ENCODE measurements at regions not wholly inside any gene's neighbourhood (a gene's known extent, or its start where the extent isn't known, plus 50 kb on each side); places are given as distances from the start of the nearest gene placed in this dataset.
"Not testable (repeated sequence)": the region's sequence is repeated elsewhere in the genome, so short reads cannot be mapped to it uniquely, and the experiment has no call there.

DNA sequence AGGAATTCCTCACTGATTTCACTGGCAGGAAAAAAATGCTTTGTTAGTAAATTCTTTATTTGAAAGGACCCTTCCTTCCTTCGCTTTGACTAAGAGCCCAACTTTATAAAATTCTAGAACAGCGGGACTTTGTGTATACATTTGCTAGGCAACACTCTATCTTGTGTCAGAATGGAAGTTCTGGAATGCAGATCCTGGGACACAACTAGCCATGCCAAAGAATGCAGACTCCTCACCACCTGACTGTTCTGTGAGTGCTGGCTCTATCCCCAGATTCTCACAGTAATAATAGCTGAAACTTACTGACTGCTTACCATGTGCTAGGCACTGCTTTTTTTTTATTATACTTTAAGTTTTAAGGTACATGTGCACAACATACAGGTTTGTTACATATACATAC, 73.3 kb upstream of the ZDHHC15 start:
- Histone ChIP-seq H3K4me3 (no peak overlapping the region), H3K27ac (no peak overlapping the region), H3K4me1 (no peaks in the 10 kb centered on the region), H3K27me3 (no peaks in the 10 kb centered on the region), H3K9me3 (no peaks in the 10 kb centered on the region), H3K36me3 (no peaks in the 10 kb centered on the region)
- DNase-seq (no peak), ATAC-seq (peak; percentile 57)
- TF ChIP-seq, protein P1, sequence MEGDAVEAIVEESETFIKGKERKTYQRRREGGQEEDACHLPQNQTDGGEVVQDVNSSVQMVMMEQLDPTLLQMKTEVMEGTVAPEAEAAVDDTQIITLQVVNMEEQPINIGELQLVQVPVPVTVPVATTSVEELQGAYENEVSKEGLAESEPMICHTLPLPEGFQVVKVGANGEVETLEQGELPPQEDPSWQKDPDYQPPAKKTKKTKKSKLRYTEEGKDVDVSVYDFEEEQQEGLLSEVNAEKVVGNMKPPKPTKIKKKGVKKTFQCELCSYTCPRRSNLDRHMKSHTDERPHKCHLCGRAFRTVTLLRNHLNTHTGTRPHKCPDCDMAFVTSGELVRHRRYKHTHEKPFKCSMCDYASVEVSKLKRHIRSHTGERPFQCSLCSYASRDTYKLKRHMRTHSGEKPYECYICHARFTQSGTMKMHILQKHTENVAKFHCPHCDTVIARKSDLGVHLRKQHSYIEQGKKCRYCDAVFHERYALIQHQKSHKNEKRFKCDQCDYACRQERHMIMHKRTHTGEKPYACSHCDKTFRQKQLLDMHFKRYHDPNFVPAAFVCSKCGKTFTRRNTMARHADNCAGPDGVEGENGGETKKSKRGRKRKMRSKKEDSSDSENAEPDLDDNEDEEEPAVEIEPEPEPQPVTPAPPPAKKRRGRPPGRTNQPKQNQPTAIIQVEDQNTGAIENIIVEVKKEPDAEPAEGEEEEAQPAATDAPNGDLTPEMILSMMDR (IDR thresholded peaks at IDR 0.05), result no peak
- intact Hi-C loops (cut with DNase I), result no loop called here

GRCh38 chrX:75593186-75593585, 70.3 kb upstream of the ZDHHC15 start:
- H3K36me3 ChIP-seq; ATAC-seq; DNase-seq; H3K4me1 ChIP-seq; H3K27ac ChIP-seq; H3K9me3 ChIP-seq; intact Hi-C loops (cut with DNase I); H3K27me3 ChIP-seq; H3K4me3 ChIP-seq: not testable (repeated sequence)

DNA sequence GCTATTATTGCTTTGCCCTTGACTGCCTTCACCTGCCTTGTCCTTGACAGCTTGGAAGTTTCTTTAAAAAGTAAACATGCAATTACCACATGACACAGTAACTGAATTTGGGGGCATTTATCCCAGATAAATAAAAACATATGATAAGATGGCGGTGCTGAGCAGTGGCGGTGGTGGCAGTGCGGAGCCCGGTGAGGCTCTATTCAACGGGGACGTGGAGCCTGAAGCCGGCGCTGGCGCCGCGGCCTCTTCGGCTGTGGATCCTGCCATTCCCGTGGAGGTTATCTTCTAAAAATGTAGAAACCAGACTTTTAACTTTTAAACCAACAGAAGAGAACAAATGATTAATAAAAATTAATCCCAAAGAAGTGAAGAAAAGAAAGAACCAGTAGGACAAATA, 59.7 kb upstream of the ZDHHC15 start:
- H3K36me3 ChIP-seq, result no peaks in the 10 kb centered on the region
- no peaks in the 10 kb centered on the region for H3K4me1 ChIP-seq
- H3K9me3 ChIP-seq, result no peaks in the 10 kb centered on the region
- intact Hi-C loops (cut with DNase I), result no loop called here
- H3K4me3 ChIP-seq, result no peak overlapping the region
- TF ChIP-seq, protein P1 (IDR thresholded peaks at IDR 0.05), result no peak
- H3K27me3 ChIP-seq, result no peaks in the 10 kb centered on the region
- DNase-seq (no peak), ATAC-seq (no peak)
- no peak overlapping the region for H3K27ac ChIP-seq
